HL-60/S4 treated with retinoic acid at 250 ng/mL for 4 days and 3 days (cell line): ENCODE measurements at regions not wholly inside any gene's neighbourhood (a gene's known extent, or its start where the extent isn't known, plus 50 kb on each side); places are given as distances from the start of the nearest gene placed in this dataset.

Experiments
- in situ Hi-C: fragments of 300-500 bp; cut with MboI; formaldehyde crosslinking; loops from 2 replicates; pipeline ENCODE4 v1.7.0; 2022; ENCODE audit warnings: low sequenced_read_pairs

GRCh38 chr16:64185954-64186353, 935.9 kb downstream of the CDH11 start:
- in situ Hi-C loops, result no loop called here

DNA sequence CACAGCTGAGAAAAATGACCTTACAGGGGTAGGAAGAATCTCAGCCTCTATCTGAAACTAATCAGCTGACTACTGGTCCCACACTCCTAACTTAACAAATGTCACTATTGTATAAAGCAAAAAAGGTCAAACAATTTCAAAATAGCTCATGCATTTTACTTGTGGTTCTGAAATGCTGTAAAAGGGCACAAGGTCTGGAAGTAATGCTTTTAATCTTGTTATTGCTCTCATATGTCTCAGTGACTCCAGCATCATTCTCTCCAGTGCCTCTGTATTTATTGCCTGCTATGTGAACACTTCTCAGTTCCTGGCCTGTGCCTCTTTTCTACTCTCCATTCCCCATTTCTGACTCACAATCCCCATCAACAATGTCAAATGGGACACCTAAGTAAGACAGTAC, 937.7 kb downstream of the CDH11 start:
- in situ Hi-C loops, result no loop called here

- in situ Hi-C loops, result no loop called here
These were observed 938.9 kb downstream of the CDH11 start for GRCh38 chr16:64182985-64183384.

- in situ Hi-C loops, result no loop called here
These were observed 940.5 kb downstream of the CDH11 start for GRCh38 chr16:64181271-64181925.

DNA sequence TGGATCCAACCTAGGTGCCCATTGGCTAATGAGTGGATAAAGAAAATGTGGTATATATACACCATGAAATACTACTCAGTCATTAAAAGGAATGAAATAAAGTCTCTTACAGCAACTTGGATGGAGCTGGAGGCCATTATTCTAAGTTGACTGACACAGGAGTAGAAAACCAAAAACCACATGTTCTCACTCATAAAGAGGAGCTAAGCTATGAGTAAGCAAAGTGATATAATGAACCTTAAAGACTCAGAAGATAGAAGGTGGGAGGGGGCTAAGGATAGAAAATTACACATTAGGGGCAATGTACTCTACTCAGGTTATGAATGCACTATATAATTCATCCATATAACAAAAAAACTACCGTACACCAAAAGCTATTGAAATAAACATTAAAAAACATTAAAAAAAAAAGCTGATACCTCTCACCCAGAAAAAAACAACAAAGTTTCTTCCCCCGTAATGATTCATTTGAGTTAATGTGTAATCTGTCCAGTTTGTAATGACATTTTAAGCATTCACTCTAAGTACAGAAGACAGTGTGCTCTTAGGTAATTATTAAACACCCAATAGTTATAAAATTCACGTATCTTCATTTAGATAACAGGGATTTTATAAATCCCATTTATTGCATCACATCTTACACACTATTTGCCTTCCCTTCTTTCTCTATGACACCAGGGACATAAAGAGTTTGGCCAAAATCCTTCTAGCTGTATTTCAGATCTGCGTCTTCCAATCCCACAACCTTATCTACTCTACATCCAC, 941.5 kb downstream of the CDH11 start:
- in situ Hi-C loops, result no loop called here

DNA sequence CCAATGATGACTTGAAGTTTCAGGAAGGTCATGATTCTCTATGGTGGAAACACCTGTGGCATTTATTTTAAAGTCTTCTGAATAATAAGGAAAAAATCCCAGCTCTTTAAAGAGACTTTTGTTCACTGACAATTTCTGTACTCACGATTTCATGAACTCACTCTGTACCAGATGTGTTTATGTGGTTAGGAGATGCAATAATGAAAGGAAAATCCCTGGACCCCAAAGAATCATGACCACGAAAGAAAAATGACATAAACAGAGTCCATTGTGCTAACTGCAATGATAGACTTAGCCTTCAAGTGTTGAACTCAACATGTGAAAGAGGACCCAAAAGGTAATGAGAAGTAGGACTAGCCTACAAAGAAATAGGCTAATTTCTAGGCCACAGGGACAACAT, 947.5 kb downstream of the CDH11 start:
- in situ Hi-C loops, result no loop called here

DNA sequence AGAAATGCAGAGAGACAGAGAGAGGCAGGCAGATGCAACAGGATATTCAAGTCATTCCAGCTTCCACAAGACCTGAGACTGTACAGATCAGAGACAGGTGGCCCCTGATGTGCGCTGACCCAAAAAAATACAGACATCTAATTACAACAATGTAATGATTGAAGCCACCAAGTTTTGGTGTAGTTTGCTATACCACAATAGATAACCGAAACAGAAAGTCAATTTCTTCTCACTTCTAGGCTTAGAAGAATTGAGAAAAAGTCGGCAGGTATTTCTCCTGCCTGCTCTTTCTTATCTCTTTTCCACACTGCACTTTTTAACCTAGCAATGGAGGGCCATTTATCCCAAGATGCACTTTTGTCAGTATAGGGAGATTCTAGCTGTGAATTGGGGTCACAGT, 949.2 kb downstream of the CDH11 start:
- in situ Hi-C loops, result no loop called here

DNA sequence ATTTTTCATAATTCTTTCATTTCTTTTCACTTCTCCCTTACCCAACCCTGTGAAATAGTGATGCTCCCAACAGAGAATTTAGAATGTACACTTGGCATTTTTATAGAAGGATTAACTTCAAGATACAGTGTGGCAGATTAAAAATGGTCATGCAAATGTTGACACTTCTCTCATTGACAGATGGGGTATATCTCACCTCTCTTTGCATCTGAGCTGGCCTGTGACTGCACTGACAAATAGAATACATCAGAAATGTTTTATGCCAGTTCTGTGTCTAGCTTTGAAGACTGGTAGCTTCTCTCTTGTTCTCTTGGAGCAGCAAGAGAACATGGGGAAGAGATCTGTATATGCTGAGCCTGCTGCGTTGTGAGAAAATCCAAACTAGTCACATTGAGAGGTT, 949.6 kb downstream of the CDH11 start:
- in situ Hi-C loops, result no loop called here

DNA sequence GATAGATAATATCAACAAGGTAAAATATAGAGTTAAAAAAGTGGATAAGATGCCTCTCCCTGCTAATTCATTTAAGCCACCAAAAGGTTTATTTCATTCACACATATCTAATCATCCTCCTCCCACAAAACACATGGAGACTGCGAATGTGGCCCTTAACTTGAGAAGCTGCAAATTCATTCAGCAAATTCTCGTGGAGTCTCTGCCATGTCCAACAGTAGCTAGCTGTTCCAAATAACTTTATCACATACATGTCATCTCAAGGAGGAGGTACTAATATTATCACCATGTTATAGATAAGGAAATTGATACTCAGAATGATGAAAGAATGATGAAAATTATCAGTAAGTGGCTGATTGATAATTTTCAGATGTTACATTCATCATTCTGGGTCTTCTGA, 950.2 kb downstream of the CDH11 start:
- in situ Hi-C loops, result no loop called here

DNA sequence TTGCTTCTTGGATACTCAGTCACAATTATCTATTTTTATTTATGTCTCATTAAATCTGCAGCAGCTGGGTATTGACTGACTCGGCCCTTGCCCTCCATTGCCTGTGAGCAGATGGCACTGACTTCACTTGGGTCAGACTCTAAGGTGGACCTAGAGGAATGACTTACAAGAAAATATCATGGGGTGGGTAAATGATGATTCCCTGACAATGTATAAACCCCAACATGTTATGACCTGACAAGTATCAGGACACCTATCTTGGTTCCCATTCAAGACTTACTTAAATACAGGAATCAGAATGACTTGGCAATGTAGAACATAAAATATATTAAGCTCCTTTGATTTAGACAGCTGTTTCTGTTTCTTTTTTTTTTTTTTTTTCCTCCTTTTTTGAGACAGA, 953.5 kb downstream of the CDH11 start:
- in situ Hi-C loops, result no loop called here

DNA sequence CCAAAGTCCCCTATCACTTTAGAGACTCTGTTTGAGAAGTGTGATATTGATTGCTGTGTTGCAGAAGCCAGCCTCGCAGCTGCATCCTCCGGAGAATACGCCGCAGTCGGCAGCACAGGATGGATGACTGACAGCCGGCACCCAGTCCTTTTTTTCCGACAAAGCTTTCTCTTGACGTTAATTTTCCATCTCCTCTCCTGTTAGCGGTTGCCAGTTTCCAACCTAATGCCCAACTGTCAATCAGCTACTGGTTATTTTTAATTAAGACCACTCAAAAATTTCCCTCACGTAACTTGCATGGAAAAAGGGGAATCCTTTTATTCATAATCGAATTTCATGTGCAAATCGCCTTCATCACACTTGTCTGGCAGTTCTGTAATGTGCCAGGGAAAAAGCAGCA, 953.9 kb downstream of the CDH11 start:
- in situ Hi-C loops, result no loop called here

DNA sequence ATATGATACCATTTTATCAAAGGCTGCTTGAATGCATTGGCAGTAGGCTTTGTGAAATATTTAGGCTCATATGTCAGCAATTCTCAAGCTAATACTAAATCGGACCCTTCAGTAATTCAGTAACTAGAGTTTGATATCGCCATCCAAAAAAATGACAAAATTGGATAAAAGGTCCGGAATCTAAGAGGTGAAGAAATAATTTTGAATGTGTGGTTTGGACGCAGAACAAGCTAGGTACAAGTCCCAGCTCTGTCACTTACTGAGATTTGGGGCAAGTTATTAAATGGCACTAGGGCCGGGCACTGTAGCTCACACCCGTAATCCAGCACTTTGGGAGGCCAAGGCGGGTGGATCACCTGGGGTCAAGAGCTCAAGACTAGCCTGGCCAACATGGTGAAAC, 956.5 kb downstream of the CDH11 start:
- in situ Hi-C loops, result no loop called here

DNA sequence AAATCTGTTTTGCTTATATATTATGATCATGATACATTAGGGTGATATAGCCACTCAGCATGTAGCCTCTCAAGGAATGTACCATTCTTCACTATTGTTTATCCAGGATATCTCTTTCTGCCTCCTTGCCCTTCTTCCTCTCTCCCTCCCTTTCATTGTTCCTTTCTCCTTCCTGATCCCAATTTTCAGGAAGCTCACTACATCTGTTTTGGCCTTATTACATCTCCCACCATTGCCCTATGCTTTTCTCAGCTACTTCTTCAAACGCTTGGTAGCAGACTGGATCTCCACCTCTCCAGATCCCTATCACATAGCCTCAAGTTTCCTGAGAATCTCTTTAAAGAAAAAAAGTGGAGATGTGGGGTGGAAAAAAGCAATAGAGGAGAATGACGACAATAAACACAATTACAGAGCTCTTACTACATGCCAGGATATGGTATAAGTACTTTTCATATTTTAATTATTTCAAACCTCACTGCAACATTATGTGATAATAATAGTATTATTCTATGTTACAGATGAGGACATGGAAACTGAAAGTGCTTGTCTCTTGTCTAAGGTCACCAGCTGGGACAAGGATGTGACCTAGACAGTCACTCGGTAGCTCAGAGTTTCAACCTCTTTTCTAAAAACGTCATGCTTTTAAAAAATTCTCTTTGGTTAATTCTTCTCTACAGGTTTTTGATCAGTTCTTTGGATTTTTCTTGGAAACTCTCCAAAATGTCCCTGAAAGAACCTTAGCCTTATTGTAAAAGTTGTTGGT, 959.1 kb downstream of the CDH11 start:
- in situ Hi-C loops, result no loop called here

GRCh38 chr16:64159976-64160375, 961.9 kb downstream of the CDH11 start:
- in situ Hi-C loops, result no loop called here

DNA sequence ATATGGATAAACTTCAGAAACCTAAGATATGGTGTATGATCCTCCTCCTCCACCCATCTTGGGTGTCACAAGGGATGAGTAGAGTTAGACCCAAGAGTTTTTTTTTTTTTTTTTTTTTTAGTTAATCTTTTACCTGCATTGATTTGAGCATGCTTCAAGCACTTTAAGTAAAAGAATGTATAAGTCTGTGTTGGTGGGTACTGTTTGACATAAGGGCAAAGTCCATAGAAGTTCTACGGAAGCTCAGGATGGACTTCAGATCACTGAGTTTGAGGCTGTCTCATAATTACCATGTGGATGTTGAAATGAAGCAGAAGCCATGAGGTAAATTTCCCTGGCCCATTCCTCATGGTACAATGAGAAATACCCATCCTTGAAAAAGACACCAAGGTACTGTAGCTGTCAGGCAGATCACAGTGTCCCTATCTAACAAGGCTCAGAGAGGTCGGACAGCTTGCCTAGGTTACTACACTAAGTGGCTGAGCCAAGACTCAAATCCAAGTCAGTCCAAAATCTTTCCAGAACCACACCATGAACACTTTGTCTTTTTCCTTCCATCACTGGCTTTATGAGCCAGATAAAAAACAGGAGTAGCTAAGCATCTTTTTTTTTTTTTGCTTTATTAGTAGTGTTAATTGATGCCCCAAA, 962.8 kb downstream of the CDH11 start:
- in situ Hi-C loops, result no loop called here

- in situ Hi-C loops, result no loop called here
These were observed 968.1 kb downstream of the CDH11 start for GRCh38 chr16:64153718-64154117.

DNA sequence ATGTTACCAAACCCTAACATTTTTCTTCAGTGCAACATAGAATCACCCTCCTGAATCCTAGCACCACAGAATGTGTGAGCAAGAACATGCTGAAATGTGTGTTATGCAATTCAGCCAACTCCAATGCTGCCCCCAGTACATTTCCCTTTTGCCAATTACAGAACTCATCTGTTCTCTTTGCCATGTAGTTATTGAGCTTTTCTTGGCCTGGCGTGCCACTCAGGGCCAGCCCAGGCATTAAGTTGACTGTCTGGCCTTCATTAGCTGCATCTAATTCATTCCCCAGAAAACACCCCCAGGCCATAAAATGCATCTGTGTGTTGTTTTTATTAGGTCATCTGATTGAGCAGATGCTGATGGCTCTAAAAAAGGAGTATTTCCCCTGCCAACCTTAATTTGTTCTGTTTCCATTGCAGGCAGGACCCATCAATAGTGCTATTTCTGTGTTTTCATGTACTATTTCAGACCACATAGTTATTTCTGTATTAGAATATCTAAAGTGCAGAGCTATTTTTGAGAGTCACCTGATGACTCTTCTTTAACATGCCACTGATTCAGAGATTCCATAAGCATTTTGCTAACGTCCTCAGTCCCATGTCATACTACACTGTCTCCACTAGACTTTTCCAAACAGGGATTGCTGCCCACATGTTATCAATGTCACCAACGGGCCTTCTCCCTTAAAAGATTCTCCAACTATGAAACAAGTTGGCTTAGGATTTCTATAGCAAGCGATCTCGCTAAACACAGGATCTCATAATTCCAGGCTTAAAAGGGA, 969.7 kb downstream of the CDH11 start:
- in situ Hi-C loops, result no loop called here

DNA sequence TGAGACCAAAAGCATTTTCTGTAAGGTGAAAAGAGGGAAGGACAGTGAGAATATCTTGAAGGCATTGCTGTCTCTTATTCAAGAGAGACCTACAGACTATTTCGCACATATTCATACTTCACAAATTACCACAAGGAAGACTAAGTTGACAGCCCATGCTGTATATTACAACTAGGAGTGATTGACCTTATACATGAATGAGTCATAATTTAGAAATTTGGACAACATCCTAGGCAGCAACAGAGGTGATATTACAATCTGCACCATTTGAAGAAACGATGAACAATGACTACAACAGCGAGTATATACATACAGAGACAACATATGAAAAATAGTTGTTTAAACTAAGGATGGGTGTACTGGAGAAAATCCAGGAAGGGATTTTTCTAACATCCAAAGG, 971.7 kb downstream of the CDH11 start:
- in situ Hi-C loops, result no loop called here

DNA sequence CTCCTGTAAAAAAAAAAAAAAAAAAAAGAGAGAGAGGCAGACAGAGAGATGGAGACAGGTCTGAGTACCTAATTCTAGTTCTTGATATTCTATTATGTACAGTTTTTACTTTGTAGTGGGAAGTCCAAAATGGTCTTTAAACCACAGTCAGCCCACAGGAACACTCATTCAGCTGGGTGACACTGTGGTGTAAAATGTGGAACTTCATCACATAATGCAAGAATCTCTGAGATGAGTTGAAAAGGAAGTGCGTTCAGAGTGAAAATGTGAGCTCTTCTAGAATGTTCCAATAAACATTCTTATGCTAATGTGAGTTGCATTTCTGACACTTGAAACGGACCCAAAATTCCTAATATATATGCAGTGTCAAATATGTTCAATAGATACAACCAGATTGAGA, 972.1 kb downstream of the CDH11 start:
- in situ Hi-C loops, result no loop called here

- in situ Hi-C loops, result no loop called here
These were observed 973.5 kb downstream of the CDH11 start for GRCh38 chr16:64148356-64148755.

DNA sequence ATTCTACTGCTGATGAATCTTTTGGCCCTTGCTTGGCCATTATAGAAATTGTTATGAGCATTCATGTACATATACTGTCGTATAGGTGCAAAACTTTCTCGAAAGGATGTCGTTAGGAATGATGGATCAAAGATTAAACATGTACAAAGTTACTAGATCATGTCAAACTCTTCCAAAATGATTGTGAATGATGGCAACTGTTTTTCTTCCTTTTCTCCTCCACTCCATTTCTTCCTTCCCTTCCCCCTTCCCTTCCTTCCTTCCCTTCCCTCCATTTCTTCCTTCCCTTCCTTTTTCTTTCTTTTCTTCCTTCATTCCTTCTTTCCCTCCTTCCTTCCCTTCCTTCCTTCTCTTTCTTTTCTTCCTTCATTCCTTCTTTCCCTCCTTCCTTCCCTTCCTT, 973.9 kb downstream of the CDH11 start:
- in situ Hi-C loops, result no loop called here
